Lower leg skin (tissue), 4 donors: ENCODE measurements at regions not wholly inside any gene's neighbourhood (a gene's known extent, or its start where the extent isn't known, plus 50 kb on each side); places are given as distances from the start of the nearest gene placed in this dataset.

Source experiments
- DNase-seq, 2 donors: peaks; one replicate each; pipeline ENCODE4 v3.0.0-alpha.2; 2019; ENCODE audit warnings: low spot score in 2 of 2
- H3K4me3 ChIP-seq: fragments of 200-600 bp; sonication (generic); 2 replicates; pipeline ENCODE4 v1.5.1; 2017; ENCODE audit warnings: mild to moderate bottlenecking, low read depth; ENCODE audit not compliant: poor library complexity, severe bottlenecking
- CTCF ChIP-seq, 3 donors: fragments of 450-650 bp; IDR thresholded peaks; one replicate each; pipeline ENCODE4 v1.5.1; 2016; ENCODE audit warnings: antibody characterized with exemption in 3 of 3, mild to moderate bottlenecking in 3 of 3, moderate library complexity in 2 of 3
- POLR2A ChIP-seq, 2 donors: fragments of 450-650 bp; IDR thresholded peaks; one replicate each; pipeline ENCODE4 v1.6.1; 2016 to 2017; ENCODE audit warnings: antibody characterized with exemption in 2 of 2, mild to moderate bottlenecking in 1 of 2, moderate library complexity in 1 of 2
- WGBS, 2 donors: methylation state at CpG; one replicate each; pipeline ENCODE4 v1.1.5; 2018; 5-methylcytosine and 5-hydroxymethylcytosine counted together
- intact Hi-C: fragments of 100-400 bp; cut with DNase I; formaldehyde crosslinking; loops from one replicate; pipeline ENCODE4 v1.15.0; 2023; ENCODE audit warnings: low total_unique reads

- H3K4me3 ChIP-seq: no peak overlapping the region
- no peak for DNase-seq
- intact Hi-C loops: no loop called here
- no peak for TF ChIP-seq CTCF (IDR thresholded peaks at IDR 0.05)
- 61 to 73% methylated on average over 3 of the region's 3 CpGs for WGBS, 2 donors
Measured at GRCh38 chrX:104513162-104513561, 52.8 kb upstream of the IL1RAPL2 start.

- intact Hi-C loops: no loop called here
- DNase-seq: no peak
Measured at GRCh38 chrX:104510801-104511200, 55.2 kb upstream of the IL1RAPL2 start.

GRCh38 chrX:104502460-104502859 is 63.5 kb upstream of the IL1RAPL2 start:
- no peak overlapping the region for H3K4me3 ChIP-seq
- 70 to 86% methylated on average over 2 of the region's 2 CpGs for WGBS, 2 donors
- TF ChIP-seq POLR2A (IDR thresholded peaks at IDR 0.05): no peak
- TF ChIP-seq CTCF (IDR thresholded peaks at IDR 0.05): no peak
- intact Hi-C loops: no loop called here
- DNase-seq: no peak

More at GRCh38 chrX:104510801-104511200, 55.2 kb upstream of the IL1RAPL2 start:
- 53 to 73% methylated on average over 2 of the region's 2 CpGs for WGBS, 2 donors
- H3K4me3 ChIP-seq: no peak overlapping the region
- TF ChIP-seq POLR2A (IDR thresholded peaks at IDR 0.05) (no peak), CTCF (IDR thresholded peaks at IDR 0.05) (no peak)

GRCh38 chrX:104488811-104489210 is 77.2 kb upstream of the IL1RAPL2 start:
- TF ChIP-seq POLR2A (IDR thresholded peaks at IDR 0.05): no peak
- no peak for TF ChIP-seq CTCF (IDR thresholded peaks at IDR 0.05)
- intact Hi-C loops: no loop called here
- no peak for DNase-seq

GRCh38 chrX:104486691-104487090 is 79.3 kb upstream of the IL1RAPL2 start:
- TF ChIP-seq CTCF (IDR thresholded peaks at IDR 0.05) (no peak), POLR2A (IDR thresholded peaks at IDR 0.05) (no peak)
- intact Hi-C loops: no loop called here

More at GRCh38 chrX:104488811-104489210, 77.2 kb upstream of the IL1RAPL2 start:
- no peak overlapping the region for H3K4me3 ChIP-seq
- WGBS, 2 donors: 18 to 27% methylated on average over 1 of the region's 1 CpG

GRCh38 chrX:104482757-104483156 is 83.2 kb upstream of the IL1RAPL2 start:
- intact Hi-C loops: no loop called here
- 15 to 30% methylated on average over 2 of the region's 2 CpGs for WGBS, 2 donors

More at GRCh38 chrX:104486691-104487090, 79.3 kb upstream of the IL1RAPL2 start:
- 68 to 89% methylated on average over 2 of the region's 2 CpGs for WGBS, 2 donors
- no peak overlapping the region for H3K4me3 ChIP-seq
- no peak for DNase-seq

More at GRCh38 chrX:104482757-104483156, 83.2 kb upstream of the IL1RAPL2 start:
- DNase-seq: no peak
- TF ChIP-seq POLR2A (IDR thresholded peaks at IDR 0.05) (no peak), CTCF (IDR thresholded peaks at IDR 0.05) (no peak)
- no peak overlapping the region for H3K4me3 ChIP-seq
